A204.1 (cell line): ENCODE measurements at regions not wholly inside any gene's neighbourhood (a gene's known extent, or its start where the extent isn't known, plus 50 kb on each side); places are given as distances from the start of the nearest gene placed in this dataset.

ENCODE experiments used
- FAIRE-seq: peaks from 2 replicates; lab custom pipeline; 2012; peaks lifted over from hg19 to GRCh38; lab: Jason Lieb, UNC

DNA sequence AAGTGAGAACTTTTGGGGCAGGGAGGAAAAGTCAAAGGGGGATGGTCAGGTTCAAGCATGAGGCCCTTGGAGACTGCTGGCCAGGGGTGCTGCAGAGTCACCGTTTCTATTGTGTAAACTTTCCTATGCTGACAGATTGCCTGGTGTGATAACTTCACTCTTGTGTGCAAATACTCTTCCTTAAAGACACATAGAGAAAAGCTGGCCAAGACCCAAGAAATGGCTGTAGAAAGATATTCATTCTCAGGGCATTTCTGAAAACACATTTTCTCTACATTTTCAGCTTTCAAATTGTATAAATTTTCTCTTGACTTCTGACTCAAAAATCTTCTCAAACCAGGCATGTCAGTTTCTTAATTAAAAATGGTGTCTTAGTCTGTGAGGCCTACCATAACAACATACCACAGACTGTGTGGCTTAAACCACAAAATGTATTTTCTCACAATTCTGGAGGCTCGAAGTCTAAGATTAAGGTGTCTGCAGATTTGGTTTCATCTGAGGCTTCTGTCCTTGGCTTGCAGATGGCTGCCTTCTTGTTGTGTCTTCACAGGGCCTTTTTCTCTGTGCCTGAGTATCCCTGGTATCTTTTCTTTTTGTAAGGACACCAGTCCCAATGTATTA, 304.5 kb downstream of the KCNRG start:
- no peak for FAIRE-seq

DNA sequence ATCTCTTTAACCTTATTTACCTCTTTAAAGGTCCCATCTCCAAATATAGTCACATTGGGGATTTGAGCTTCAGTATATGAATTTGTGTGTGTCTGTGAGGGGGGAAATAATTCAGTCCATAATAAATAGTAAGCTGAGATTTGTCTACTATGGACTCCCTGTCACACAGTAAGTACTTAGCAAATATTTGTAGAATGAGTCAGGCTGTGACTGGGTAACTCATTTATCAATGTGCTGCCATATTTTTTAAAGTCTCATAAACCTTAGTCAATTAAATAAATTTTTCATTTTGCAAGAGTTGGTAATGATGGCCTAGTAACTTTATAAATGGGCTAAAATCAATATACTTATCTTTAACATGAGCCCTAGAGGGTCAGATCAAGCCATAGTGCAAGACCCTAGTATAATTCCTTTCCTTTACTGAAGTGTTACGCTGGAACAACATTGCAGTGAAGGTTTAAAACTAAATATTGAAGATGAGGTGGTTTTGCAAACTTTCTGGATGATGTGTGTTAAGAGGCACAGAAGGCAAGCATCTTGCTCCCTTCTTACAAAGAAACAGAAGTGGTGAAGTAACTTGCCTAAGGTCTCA, 305.1 kb downstream of the KCNRG start:
- no peak for FAIRE-seq

DNA sequence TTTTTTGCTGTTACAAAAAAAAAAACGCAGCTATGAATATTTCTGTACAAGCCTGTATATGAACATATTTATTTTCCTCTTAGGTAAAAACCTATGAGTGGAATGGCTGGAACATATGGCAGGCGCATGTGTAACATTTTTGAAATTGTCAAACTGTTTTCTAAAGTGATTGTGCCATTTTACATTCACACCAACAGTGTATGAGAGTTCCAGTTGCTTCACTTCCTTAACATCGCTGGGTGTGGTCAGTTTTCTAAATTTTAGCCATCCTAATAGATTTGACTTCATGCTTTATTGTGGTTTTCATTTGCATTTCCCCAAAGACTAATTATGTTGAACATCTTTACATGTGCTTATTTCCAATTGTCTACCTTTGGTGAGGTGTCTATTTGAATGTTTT, 306.8 kb downstream of the KCNRG start:
- FAIRE-seq: no peak

DNA sequence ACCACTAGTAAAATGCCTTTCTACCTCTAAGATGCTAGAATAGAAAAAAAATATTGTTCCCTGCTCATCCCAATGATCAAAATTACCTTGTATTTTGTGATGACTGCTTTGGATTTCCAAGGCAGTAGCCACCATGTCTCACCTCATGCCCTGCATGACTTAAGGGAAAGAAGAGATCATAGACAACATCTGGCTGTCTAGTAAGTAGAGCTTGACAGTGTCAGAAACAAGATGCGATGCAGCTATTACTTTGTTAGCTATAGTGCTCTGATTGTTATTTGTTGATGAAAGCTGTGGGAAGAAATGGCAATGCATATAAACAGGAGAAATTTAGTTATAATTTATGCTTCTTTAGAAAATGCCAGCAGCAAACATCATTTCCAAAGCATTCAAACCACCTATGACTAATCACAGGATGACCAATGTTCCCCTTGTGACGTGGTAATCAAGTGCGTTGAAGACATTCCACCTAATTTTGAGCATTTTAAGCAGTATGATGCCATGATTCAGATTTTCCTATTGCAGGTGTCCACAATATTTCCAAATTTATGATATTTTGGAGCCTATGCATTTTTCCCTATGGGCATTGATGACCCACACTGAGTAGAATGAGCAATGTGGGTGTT, 308.3 kb downstream of the KCNRG start:
- no peak for FAIRE-seq

DNA sequence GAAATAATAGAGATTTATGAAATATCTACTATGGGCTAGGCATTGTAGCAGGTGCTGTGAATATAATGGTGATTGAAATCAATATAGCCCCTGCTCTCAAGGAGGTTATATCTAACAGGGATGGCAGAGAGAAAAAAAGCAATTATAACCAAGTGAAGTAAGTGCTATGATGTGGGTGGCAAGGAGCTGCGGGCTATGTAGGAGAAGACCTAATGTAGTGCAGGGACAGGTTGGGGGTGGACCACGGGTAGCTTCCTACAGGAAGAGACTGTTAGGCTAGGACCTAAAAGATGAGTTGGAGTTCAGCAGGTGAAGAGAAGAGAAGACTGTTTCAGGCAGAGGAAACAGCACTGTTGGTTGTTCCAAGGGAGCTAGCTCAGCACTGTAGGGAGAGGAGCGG, 311.0 kb downstream of the KCNRG start:
- FAIRE-seq: no peak

DNA sequence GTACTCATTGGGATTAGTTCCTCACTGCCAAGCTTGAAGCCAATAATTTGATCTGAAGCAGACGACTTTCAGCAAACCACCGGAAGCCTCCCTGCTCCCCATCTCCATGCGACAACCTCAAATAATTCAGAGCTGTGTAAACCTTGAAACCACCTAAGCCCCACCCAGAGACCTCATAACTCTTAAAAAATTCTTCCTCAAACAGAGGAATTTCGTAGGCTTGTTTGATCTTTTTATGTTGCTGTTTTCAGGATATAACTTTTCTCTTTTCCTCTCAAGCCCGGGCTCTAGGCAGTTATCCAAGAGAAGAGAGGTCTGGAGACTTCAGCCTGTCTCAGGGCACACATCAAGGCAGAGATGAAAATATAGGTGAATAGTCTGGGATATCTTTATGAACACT, 311.6 kb downstream of the KCNRG start:
- no peak for FAIRE-seq

DNA sequence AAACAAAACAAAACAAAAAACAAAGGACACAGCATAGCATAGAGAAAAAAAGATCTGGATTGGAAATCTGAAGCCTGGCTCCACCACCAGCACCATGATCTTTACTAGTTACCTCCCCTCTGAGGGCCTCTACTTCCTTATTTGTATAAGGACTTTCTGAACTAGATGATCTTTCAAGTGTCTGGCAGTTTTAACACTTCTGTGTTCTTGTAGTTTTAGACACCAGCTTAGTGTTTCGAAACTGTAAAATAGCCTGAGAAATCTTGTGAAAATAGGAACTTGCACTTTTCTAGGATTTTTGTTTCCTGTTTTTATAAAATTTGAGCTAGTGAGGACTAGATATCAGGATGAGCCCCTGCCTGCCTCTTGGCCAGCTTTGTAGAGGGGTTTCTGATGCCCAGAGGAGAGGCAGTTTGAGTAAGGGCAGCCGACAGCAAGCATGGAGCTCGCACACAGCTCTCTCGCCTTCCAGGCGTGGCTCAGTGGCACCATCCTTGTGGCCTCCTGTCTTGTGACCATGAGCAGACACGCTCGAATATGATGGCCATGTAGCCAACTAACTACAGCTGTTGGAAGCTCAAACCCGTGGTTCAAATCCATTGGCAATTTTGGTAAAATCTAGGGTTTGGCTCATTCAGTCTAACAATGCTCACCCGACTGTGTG, 319.0 kb downstream of the KCNRG start:
- FAIRE-seq: no peak

DNA sequence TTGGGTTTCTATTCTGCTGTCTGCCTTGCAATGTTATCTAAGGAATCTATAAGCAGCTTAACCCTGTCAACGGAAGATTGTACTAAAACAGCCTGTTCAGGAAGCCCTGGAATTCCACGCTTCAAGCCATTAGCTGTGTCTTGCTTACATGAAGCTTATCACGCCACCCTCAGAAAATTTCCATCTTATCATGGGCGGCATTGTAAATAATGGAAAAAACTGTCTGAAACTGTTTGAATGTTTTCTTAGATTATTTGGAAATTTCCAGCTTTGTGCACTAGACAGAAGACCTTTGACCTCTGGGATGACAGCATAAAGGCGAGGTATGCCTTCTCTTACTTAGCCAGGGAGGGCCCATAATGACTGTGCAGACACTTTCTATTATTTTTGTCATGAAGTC, 319.7 kb downstream of the KCNRG start:
- no peak for FAIRE-seq

DNA sequence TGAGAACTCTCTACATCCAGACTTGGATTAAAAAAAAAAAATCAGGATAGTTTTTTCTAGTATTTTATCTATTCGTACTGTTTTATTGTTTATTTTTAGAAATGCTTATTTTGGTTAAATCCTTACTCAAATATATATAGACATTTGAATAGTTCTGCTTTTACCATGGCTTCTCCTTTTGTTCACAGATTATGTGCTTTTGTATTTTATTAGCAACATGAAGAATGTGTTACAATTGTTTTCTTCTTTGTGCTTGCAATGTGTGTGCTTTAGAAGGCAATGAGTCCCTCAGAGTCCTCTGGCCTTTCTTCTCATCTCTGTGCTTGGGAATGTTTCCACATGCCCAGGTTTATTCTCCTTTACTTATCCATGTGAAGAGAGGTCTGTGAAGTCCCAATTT, 324.0 kb downstream of the KCNRG start:
- no peak for FAIRE-seq

DNA sequence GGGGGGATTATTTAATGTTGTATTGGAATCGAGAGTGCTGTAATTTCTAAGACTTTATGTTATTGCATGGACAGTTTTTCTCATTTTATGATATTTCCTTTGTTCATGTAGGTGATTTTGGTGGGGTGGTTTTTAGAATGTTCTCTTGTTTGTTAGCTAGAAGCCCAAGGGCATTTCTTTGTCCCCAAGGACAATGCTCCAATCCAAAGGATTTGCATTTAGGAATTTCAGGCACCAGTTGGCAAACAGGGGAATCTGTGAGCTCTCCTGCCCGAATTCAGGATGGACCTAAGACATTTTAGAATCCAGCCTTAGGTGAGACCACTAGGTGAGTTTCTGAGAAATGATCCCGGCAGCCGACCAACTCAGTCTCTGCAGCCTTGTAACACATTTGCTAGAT, 324.9 kb downstream of the KCNRG start:
- no peak for FAIRE-seq

DNA sequence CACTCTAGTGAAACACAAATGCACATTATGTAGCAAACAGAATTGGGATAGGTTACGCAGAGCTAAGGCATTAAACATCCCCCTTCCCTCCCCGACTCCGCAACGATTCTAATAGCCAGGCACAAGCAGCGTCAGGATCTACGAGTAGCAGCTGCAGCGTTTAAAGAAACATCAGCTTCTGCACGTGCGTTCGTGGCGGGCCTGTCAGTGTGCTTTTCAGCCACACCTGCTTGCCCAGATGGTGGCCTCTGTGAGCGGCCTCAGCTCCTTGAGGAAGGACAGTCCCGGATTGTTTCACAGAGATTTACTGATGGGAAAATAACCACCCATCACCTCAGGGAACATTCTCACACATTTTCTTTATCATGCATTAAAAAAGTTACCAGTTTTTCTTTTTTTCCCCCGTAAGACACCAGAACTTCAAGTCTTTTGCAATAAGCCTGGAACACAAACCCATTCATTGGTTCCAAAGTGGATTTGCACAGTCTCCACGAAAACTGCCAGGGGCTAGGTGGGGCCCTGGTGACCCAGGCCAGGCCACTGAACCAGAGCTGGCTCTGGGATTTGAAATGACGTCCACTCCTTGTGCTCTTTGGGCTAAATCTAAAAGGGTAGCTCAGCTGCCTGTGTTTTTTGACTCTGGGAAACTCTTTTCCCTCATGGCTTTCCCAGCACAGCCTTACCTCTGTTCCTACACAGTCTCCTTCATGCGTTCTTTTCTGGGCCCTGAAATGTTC, 325.5 kb downstream of the KCNRG start:
- no peak for FAIRE-seq

DNA sequence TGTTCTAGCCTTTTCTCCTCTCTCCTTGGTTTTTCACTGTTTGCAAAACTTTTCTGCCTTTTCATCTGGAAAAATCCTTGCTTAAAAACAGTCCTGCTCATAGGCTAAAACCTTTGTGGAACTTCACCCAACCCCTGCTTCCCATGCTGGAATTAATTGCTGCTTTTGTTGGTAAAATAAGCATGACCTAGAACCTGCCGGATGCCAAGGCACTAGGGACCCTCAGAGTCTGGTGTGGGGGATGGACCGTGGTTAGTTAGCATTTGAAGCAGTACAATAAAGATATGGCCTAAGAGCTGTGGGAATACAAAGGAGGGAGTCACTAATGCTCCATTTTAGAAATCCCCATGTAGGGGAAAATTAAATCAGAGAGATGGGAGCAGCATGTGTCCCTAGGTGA, 326.3 kb downstream of the KCNRG start:
- no peak for FAIRE-seq

DNA sequence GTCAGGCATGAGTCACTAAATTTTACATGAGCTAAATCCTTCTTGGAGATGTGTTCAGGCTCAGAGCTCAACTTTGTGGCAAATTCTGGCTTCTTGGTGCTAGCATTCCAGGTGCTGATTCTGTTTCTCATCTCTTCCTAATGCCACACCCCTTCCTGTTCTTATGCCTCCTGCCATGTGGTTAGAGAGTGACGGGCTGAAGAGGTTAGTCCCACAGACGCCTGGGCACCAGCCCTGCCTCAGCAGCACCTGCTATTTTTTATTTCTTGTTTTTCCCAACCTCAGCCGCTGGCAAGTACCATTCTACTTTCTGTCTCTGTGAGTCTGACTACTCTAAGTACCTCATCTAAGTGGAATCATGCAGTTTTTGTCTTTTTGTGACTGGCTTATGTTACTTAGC, 329.5 kb downstream of the KCNRG start:
- FAIRE-seq: no peak

DNA sequence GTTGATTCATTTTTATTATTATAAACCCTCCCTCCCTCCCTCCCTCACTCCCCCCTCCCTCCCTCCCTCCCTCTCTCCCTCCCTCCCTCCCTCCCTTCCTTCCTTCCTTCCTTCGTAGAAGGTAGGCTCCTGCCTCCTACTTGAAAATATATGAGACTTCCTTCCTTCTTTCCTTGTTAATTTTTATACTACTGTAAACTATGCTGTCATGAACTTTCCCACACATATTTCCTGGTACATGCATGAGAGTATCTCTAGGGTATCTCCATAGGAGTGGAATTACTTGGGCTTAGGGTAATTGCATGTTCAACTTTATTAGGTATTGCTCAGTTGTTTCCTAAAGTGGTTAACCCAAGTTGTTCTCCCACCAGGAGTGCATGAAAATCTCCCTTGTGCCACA, 330.6 kb downstream of the KCNRG start:
- FAIRE-seq: no peak

DNA sequence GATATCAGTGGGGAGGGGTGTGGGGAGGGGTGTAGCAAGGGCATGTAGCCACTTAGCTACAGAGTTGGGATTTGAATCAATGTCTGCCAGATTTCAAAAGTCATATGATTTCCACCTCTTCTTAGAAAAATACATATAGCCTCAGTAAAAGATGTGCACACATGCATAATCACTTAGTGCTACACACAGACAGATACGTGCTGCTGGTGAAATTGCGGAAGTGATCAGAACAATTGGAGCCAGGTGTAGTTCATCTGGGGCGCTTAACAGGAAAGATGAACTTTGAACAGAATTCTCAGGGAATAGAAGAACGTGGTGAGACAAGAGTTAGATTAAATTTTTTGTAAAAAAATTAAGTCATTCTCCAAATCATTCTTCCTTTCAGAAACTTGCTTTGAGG, 333.1 kb downstream of the KCNRG start:
- FAIRE-seq: no peak

DNA sequence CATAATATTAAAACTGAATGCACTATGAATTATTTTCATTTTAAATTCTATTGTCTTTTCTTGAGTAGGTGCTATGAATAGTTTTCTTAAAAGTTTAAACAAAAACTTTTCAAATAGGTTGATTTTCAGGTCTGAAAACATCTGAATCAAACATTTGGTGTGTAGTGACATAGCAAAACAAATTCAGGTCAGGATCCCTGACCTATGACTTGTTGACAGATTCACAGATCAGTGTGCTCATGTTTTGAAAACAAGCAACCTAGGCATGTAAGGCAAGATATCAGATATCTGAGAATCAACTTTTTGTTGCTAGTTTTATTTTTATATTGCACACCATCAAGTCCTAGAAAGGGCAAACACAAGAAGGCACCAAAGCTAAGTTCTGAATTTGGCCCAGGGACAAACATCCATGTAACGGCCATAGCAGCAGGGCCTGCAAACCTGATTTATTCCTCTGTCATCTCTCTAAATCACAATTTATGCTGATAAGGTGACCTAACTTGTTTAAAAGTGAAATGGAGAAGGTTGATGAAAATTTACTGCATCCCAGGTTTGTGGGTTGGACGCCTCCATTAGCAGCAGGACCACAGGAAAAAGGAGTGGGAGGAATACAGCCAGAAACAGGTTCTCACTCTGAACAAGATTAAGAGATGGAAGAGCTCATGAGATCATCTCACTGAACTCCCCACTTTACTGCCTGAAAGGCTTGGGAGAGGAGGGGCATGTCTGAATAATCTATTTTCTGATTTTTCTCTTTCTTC, 337.7 kb downstream of the KCNRG start:
- no peak for FAIRE-seq

DNA sequence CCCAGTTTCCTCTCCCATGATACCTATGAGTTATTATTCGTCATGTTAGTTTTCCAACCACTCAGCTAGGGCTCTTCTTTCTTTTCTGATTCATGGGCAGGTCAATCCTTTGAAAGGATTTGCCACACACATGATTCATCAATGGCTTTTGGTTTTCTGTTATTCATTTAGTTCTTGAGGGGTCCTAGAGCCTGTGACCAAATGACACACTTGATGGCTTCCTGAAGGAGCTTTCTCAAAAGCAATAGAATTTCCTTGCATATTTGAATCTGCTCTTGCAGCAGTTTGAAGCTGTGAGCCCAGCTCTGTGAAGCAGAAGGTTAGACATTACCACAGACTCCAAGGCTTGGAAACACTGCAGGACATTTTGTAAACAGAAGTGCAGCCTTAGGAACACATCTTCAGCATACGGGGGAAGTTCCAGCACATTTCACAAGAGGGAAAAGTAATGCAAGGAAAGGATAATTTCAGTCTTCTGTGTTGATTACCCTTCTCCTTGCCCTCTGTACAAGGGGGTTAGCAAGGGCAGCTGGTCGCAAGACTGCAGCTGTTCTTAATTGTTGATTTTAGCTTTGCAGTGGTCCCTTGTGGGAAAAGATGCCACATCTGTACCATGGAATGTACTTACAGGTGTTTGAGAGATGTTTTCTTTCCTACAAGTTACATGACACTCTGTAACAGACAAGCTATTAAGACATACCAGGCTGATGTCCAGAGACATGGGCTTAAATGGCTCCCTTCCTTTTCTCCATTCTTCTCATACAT, 338.6 kb downstream of the KCNRG start:
- FAIRE-seq: no peak

DNA sequence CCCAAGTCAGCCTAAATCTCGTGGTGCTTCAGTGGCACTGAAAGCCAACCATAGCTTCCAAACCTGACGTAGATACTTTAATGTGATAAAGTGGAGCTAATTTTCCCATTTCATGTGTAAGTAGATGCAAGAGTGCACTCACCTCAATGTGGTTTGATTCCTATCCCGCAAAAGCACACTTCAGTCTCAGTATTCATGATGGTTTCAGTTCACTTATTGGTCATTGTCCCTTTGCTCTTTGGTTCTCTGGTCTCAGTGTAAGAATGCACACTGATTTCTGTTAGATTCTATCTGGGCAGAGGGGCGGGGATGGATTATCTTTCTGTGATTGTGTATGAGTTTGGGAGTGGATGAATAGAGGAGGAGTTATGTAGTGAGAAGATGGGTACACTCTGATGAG, 340.6 kb downstream of the KCNRG start:
- no peak for FAIRE-seq

DNA sequence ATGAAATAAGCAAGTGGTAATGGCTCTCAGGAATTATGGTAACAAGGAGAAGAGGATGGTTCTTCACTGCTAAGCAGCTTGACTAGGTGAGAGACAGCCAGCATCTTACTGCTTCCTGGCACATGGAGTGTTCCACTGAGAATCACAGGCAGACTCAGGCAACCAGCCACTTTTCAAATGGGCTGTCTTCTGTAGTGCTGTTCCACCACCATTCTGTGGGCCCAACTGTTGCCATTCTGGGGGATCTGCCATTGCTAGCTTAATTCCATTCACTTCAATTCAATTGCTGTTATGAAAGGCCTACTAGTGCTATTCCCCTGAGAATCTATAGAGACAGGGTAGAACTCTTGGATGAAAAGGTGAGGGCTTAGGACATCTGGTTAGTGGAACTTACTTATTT, 341.9 kb downstream of the KCNRG start:
- no peak for FAIRE-seq

DNA sequence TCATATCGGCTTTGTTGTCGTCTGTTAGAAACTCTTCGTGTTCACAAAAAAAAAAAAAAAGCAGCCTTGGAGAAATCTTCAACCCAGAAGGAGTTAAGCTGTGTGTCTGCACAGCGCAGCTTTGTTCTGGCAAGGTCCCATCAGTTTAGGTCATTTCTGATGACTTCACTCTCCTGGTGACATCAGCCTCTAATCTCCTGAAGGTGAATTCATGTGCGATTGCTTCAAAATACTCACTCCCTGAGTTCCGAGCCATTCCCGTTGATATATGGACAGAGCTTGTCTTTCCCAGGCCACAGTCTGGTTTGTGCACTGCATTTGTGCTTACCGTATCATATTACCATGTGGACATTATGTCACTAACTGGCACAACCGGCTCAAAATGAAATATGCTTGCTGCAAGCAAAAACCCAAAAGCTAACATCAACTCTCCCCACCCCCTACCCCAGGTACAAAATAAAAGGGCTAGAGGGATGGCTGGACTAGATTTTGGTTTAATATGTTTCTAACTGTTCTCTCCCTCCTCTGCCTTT, 342.4 kb downstream of the KCNRG start:
- no peak for FAIRE-seq
